NCI-H1436 treated with DMSO at 0.1 percent for 48 hours (cell line): ENCODE measurements at regions not wholly inside any gene's neighbourhood (a gene's known extent, or its start where the extent isn't known, plus 50 kb on each side); places are given as distances from the start of the nearest gene placed in this dataset.

Source experiments
- DNase-seq: peaks from one replicate; lab custom pipeline; 2025; lab: John Stamatoyannopoulos, UW

- DNase-seq = no peak
Measured at GRCh38 chr1:83673312-83673711, 325.6 kb downstream of the TTLL7 start.

GRCh38 chr1:83671586-83671985, 327.3 kb downstream of the TTLL7 start:
- no peak for DNase-seq

GRCh38 chr1:83670909-83671565, 327.9 kb downstream of the TTLL7 start:
- no peak for DNase-seq

GRCh38 chr1:83641796-83642443, 357.0 kb downstream of the TTLL7 start:
- no peak for DNase-seq

- no peak for DNase-seq
Measured at GRCh38 chr1:83641206-83641658, 357.7 kb downstream of the TTLL7 start.

GRCh38 chr1:83639785-83640184, 359.1 kb downstream of the TTLL7 start:
- no peak for DNase-seq

- DNase-seq = no peak
Measured at GRCh38 chr1:83637586-83637985, 361.3 kb downstream of the TTLL7 start.

GRCh38 chr1:83637009-83637408, 361.9 kb downstream of the TTLL7 start:
- DNase-seq = no peak

GRCh38 chr1:83632906-83633305, 366.0 kb downstream of the TTLL7 start:
- no peak for DNase-seq

- DNase-seq = no peak
Measured at GRCh38 chr1:83631851-83632250, 367.1 kb downstream of the TTLL7 start.

- no peak for DNase-seq
Measured at GRCh38 chr1:83627045-83627444, 371.9 kb downstream of the TTLL7 start.

GRCh38 chr1:83626603-83627002, 372.3 kb downstream of the TTLL7 start:
- DNase-seq = no peak

- DNase-seq = no peak
Measured at GRCh38 chr1:83625646-83626045, 373.3 kb downstream of the TTLL7 start.

- no peak for DNase-seq
Measured at GRCh38 chr1:83620016-83620415, 378.9 kb downstream of the TTLL7 start.

- DNase-seq = no peak
Measured at GRCh38 chr1:83619170-83619896, 379.6 kb downstream of the TTLL7 start.

- no peak for DNase-seq
Measured at GRCh38 chr1:83617883-83618282, 381.0 kb downstream of the TTLL7 start.

GRCh38 chr1:83615370-83615769, 383.6 kb downstream of the TTLL7 start:
- DNase-seq = no peak

GRCh38 chr1:83606416-83606955, 392.4 kb downstream of the TTLL7 start:
- no peak for DNase-seq

GRCh38 chr1:83596331-83596730, 402.6 kb downstream of the TTLL7 start:
- DNase-seq = no peak

GRCh38 chr1:83593073-83593472, 405.9 kb downstream of the TTLL7 start:
- no peak for DNase-seq

- DNase-seq = no peak
Measured at GRCh38 chr1:83588140-83588539, 410.8 kb downstream of the TTLL7 start.

GRCh38 chr1:83583351-83584014, 415.4 kb downstream of the TTLL7 start:
- no peak for DNase-seq
